B cell (primary cell): ENCODE measurements at regions not wholly inside any gene's neighbourhood (a gene's known extent, or its start where the extent isn't known, plus 50 kb on each side); places are given as distances from the start of the nearest gene placed in this dataset.
"Not testable (repeated sequence)": the region's sequence is repeated elsewhere in the genome, so short reads cannot be mapped to it uniquely, and the experiment has no call there.

ENCODE experiments used
- ATAC-seq: fragments of 200-7000 bp; cut with Tn5 transposase; one replicate; pipeline ENCODE4 v1.10.0; 2021; ENCODE audit warnings: low read depth, mild to moderate bottlenecking, moderate number of reproducible peaks, moderate library complexity
- CTCF ChIA-PET: fragments of 350-600 bp; sonication (Branson Sonifier 250); formaldehyde crosslinking; loops from one replicate; lab custom pipeline; 2021; ENCODE audit warnings: antibody characterized with exemption, inconsistent platforms; lab: Charles Lee
- POLR2A ChIA-PET: fragments of 350-600 bp; sonication (Branson Sonifier 250); formaldehyde crosslinking; loops from one replicate; lab custom pipeline; 2021; ENCODE audit warnings: antibody characterized with exemption; lab: Charles Lee
- DNase-seq: peaks from one replicate; pipeline ENCODE4 v3.0.0; 2013
- H2AFZ ChIP-seq: 2 replicates; pipeline ENCODE4 v1.6.1; 2012; ENCODE audit warnings: mild to moderate bottlenecking, low read depth, low read length; ENCODE audit not compliant: insufficient read depth, poor library complexity, severe bottlenecking
- H3K27ac ChIP-seq, 2 donors: 1 replicate in 1 of 2; 2 replicates in 1 of 2; pipeline ENCODE4 v1.5.1; 2012 to 2013; ENCODE audit warnings: low read length in 2 of 2, mild to moderate bottlenecking in 2 of 2, moderate library complexity in 1 of 2
- H3K27me3 ChIP-seq, 4 experiments: fragments of 200-600 bp in 1 of 4; sonication (generic) in 1 of 4; replicated peaks in 1 of 4; 1 replicate in 2 of 4; 2 replicates in 2 of 4; pipeline versions ENCODE4 v1.6.1 to v1.7.0; 2013 to 2016; ENCODE audit warnings: low read length in 3 of 4, mild to moderate bottlenecking in 2 of 4, mixed read lengths in 1 of 4, moderate library complexity in 1 of 4; ENCODE audit not compliant: insufficient read depth in 4 of 4, control insufficient read depth in 3 of 4; ENCODE audit errors: control extremely low read depth in 1 of 4
- H3K36me3 ChIP-seq, 2 experiments: replicated peaks in 1 of 2; 1 replicate in 1 of 2; 2 replicates in 1 of 2; pipeline versions ENCODE4 v1.6.1 to v1.7.1; 2013; ENCODE audit warnings: low read length in 1 of 2; ENCODE audit not compliant: insufficient read depth in 2 of 2, control insufficient read depth in 1 of 2; ENCODE audit errors: control extremely low read depth in 1 of 2, extremely low read depth in 1 of 2
- H3K4me1 ChIP-seq, 2 donors: fragments of 200-600 bp in 1 of 2; sonication (generic) in 1 of 2; 1 replicate in 1 of 2; 2 replicates in 1 of 2; pipeline versions ENCODE4 v1.5.1 to v1.6.1; 2013 to 2017; ENCODE audit warnings: low read length in 2 of 2; ENCODE audit not compliant: control insufficient read depth in 2 of 2, insufficient read depth in 2 of 2
- H3K4me2 ChIP-seq: replicated peaks from 2 replicates; pipeline ENCODE3; 2012; ENCODE audit warnings: mild to moderate bottlenecking, low read depth, low read length; ENCODE audit not compliant: poor library complexity, severe bottlenecking
- H3K4me3 ChIP-seq, 5 experiments: fragments of 200-600 bp in 1 of 5; sonication (generic) in 1 of 5; 1 replicate in 3 of 5; 2 replicates in 2 of 5; pipeline versions ENCODE4 v1.5.1 to v1.7.0; 2011 to 2016; ENCODE audit warnings: low read length in 4 of 5, mild to moderate bottlenecking in 4 of 5, low read depth in 2 of 5, control low read depth in 1 of 5, moderate library complexity in 1 of 5; ENCODE audit not compliant: insufficient read depth in 1 of 5; ENCODE audit errors: control extremely low read depth in 1 of 5, extremely low read depth in 1 of 5
- H3K79me2 ChIP-seq: fragments of 200-600 bp; sonication (generic); one replicate; pipeline ENCODE4 v1.6.0; 2016; ENCODE audit warnings: low read length; ENCODE audit not compliant: control insufficient read depth, insufficient read depth
- H3K9ac ChIP-seq: fragments of 200-600 bp; sonication (generic); 2 replicates; pipeline ENCODE4 v1.6.1; 2017; ENCODE audit warnings: mild to moderate bottlenecking, low read length, moderate library complexity
- H3K9me3 ChIP-seq, 3 donors: one replicate each; pipeline versions ENCODE4 v1.6.1 to v1.7.1; 2013; ENCODE audit warnings: low read length in 2 of 3; ENCODE audit not compliant: control insufficient read depth in 2 of 3, insufficient read depth in 1 of 3; ENCODE audit errors: control extremely low read depth in 1 of 3
- H4K20me1 ChIP-seq: 2 replicates; pipeline ENCODE4 v1.6.0; 2012; ENCODE audit warnings: mild to moderate bottlenecking, low read length; ENCODE audit not compliant: insufficient read depth, control insufficient read depth, poor library complexity, severe bottlenecking
- H3K27ac Mint-ChIP-seq: one replicate; pipeline ENCODE4 v1.8.0; 2021; ENCODE audit warnings: mixed read lengths
- H3K27me3 Mint-ChIP-seq: one replicate; pipeline ENCODE4 v1.8.0; 2021; ENCODE audit warnings: mixed read lengths
- H3K4me1 Mint-ChIP-seq: one replicate; pipeline ENCODE4 v1.8.0; 2021; ENCODE audit warnings: mixed read lengths
- H3K4me3 Mint-ChIP-seq: one replicate; pipeline ENCODE4 v1.8.0; 2021; ENCODE audit warnings: mixed read lengths
- H3K9me3 Mint-ChIP-seq: one replicate; pipeline ENCODE4 v1.8.0; 2022; ENCODE audit warnings: mixed read lengths; ENCODE audit not compliant: insufficient read depth
- CTCF ChIP-seq: fragments of 200-600 bp; IDR thresholded peaks from one replicate; pipeline ENCODE4 v1.8.0; 2022; ENCODE audit warnings: antibody characterized with exemption, mild to moderate bottlenecking
- EZH2 ChIP-seq: IDR thresholded peaks from 2 replicates; pipeline ENCODE4 v1.6.1; 2012; ENCODE audit warnings: borderline replicate concordance, low read depth, mild to moderate bottlenecking, moderate library complexity, low read length; ENCODE audit not compliant: insufficient read depth, poor library complexity, severe bottlenecking
- WGBS: methylation state at CpG from one replicate; pipeline ENCODE4 v1.1.5; 2013; ENCODE audit warnings: missing lambda C conversion rate; ENCODE audit not compliant: insufficient coverage; 5-methylcytosine and 5-hydroxymethylcytosine counted together
- intact Hi-C: fragments of 100-400 bp; cut with micrococcal nuclease; formaldehyde crosslinking; loops from one replicate; pipeline ENCODE4 v1.10.0; 2022

GRCh38 chr4:43651991-43652390 is 759.5 kb downstream of the GRXCR1 start:
- ATAC-seq (no peak), DNase-seq (no peak)
- Histone ChIP-seq H3K36me3 (no peaks in the 10 kb centered on the region), H3K27me3 (no peaks in the 10 kb centered on the region), H3K4me2 (no peak overlapping the region), H3K4me1 (no peaks in the 10 kb centered on the region), H3K9me3 (no peaks in the 10 kb centered on the region), H3K9ac (no peak overlapping the region), H2AFZ (no peak overlapping the region), H3K79me2 (no peaks in the 10 kb centered on the region), H3K27ac (no peak overlapping the region), H3K4me3 (no peak overlapping the region), H4K20me1 (no peaks in the 10 kb centered on the region)
- H3K9me3 Mint-ChIP-seq, result no peaks in the 10 kb centered on the region
- no peaks in the 10 kb centered on the region for H3K4me1 Mint-ChIP-seq
- ChIA-PET POLR2A (no interaction called here), CTCF (no interaction called here)
- no peak overlapping the region for H3K4me3 Mint-ChIP-seq
- H3K27me3 Mint-ChIP-seq, result no peaks in the 10 kb centered on the region
- intact Hi-C loops, result no loop called here
- no CpG with 5 or more reads among the region's 1 CpG for WGBS
- TF ChIP-seq EZH2 (no peak), CTCF (no peak)
- no peak overlapping the region for H3K27ac Mint-ChIP-seq

GRCh38 chr4:43659547-43659946 is 767.0 kb downstream of the GRXCR1 start:
- H3K4me1 Mint-ChIP-seq, POLR2A ChIA-PET, H3K36me3 ChIP-seq, H3K9me3 ChIP-seq, H3K4me1 ChIP-seq, H3K4me3 Mint-ChIP-seq, DNase-seq, CTCF ChIA-PET, H3K9me3 Mint-ChIP-seq, ATAC-seq, H3K79me2 ChIP-seq, H3K4me3 ChIP-seq, H3K27ac Mint-ChIP-seq, H4K20me1 ChIP-seq, intact Hi-C loops, H2AFZ ChIP-seq, H3K27me3 ChIP-seq, H3K9ac ChIP-seq, H3K27ac ChIP-seq, H3K27me3 Mint-ChIP-seq, H3K4me2 ChIP-seq: not testable (repeated sequence)
- no CpG with 5 or more reads among the region's 2 CpGs for whole genome bisulfite sequencing

GRCh38 chr4:43672265-43672885 is 776.2 kb downstream of the KCTD8 start:
- H3K36me3 ChIP-seq, H3K27me3 Mint-ChIP-seq, POLR2A ChIA-PET, H3K27ac ChIP-seq, H3K27me3 ChIP-seq, CTCF ChIA-PET, H3K4me3 ChIP-seq, H3K4me1 Mint-ChIP-seq, H3K9ac ChIP-seq, H3K79me2 ChIP-seq, H3K4me3 Mint-ChIP-seq, intact Hi-C loops, ATAC-seq, H3K9me3 Mint-ChIP-seq, H4K20me1 ChIP-seq, H3K4me1 ChIP-seq, H3K27ac Mint-ChIP-seq, H2AFZ ChIP-seq, H3K9me3 ChIP-seq, DNase-seq, H3K4me2 ChIP-seq: not testable (repeated sequence)
- WGBS, result 96% methylated on average over 14 of the region's 23 CpGs
